H1 (cell line): ENCODE measurements at regions not wholly inside any gene's neighbourhood (a gene's known extent, or its start where the extent isn't known, plus 50 kb on each side); places are given as distances from the start of the nearest gene placed in this dataset.

Experiments used
- CTCF ChIA-PET: fragments of 300-600 bp; sonication (Branson Sonifier 250); formaldehyde crosslinking; loops from one replicate; lab custom pipeline; 2021; ENCODE audit not compliant: partially characterized antibody; lab: Charles Lee
- POLR2A ChIA-PET: fragments of 300-600 bp; sonication (Branson Sonifier 250); formaldehyde crosslinking; loops from one replicate; lab custom pipeline; 2021; ENCODE audit warnings: inconsistent platforms; ENCODE audit not compliant: partially characterized antibody; lab: Charles Lee
- DNase-seq, 2 experiments: peaks; one replicate each; pipeline versions ENCODE4 v3.0.0 to v3.0.0-alpha.2; 2010 to 2022; ENCODE audit warnings: low spot score in 2 of 2, low read depth in 1 of 2, mixed read lengths in 1 of 2
- FAIRE-seq: peaks from 2 replicates; lab custom pipeline; 2011; peaks lifted over from hg19 to GRCh38; lab: Jason Lieb, UNC
- H2AFZ ChIP-seq: 2 replicates; pipeline ENCODE4 v1.8.1; 2012; ENCODE audit warnings: low read length, inconsistent platforms
- H2AK5ac ChIP-seq: 2 replicates; pipeline ENCODE4 v1.6.1; 2013; ENCODE audit warnings: low read depth, low read length
- H2BK120ac ChIP-seq: replicated peaks from 2 replicates; pipeline ENCODE3; 2013; ENCODE audit warnings: low read depth, low read length, inconsistent platforms
- H2BK12ac ChIP-seq: 2 replicates; pipeline ENCODE4 v1.6.1; 2013; ENCODE audit warnings: low read depth, low read length
- H2BK15ac ChIP-seq: 2 replicates; pipeline ENCODE4 v1.6.1; 2013; ENCODE audit warnings: low read length
- H2BK20ac ChIP-seq: 2 replicates; pipeline ENCODE4 v1.6.1; 2013; ENCODE audit warnings: low read length
- H2BK5ac ChIP-seq: 2 replicates; pipeline ENCODE4 v1.6.1; 2013; ENCODE audit warnings: low read depth, low read length
- H3K14ac ChIP-seq: 2 replicates; pipeline ENCODE4 v1.6.1; 2013; ENCODE audit warnings: inconsistent platforms; ENCODE audit not compliant: insufficient read length
- H3K18ac ChIP-seq: 2 replicates; pipeline ENCODE4 v1.6.1; 2013; ENCODE audit warnings: low read length; ENCODE audit errors: extremely low read depth
- H3K23ac ChIP-seq: 2 replicates; pipeline ENCODE4 v1.6.1; 2013; ENCODE audit warnings: inconsistent platforms; ENCODE audit not compliant: insufficient read length
- H3K23me2 ChIP-seq: 2 replicates; pipeline ENCODE4 v1.6.1; 2013; ENCODE audit warnings: low read depth, low read length
- H3K27ac ChIP-seq: 2 replicates; pipeline ENCODE4 v1.6.1; 2011; ENCODE audit warnings: low read depth, low read length, inconsistent platforms
- H3K27me3 ChIP-seq, 4 experiments: replicated peaks in 1 of 4; 1 replicate in 1 of 4; 2 replicates in 3 of 4; pipeline versions ENCODE4 v1.6.1 to v1.8.1; 2011 to 2013; ENCODE audit warnings: low read length in 3 of 4, mild to moderate bottlenecking in 3 of 4, inconsistent platforms in 2 of 4, mixed read lengths in 2 of 4, moderate library complexity in 1 of 4; ENCODE audit not compliant: control insufficient read depth in 3 of 4, insufficient read depth in 3 of 4; ENCODE audit errors: extremely low read depth in 1 of 4
- H3K36me3 ChIP-seq, 4 experiments: 2 replicates each; pipeline versions ENCODE4 v1.6.1 to v1.8.1; 2011 to 2013; ENCODE audit warnings: mild to moderate bottlenecking in 4 of 4, low read length in 3 of 4, moderate library complexity in 2 of 4, control low read depth in 1 of 4, inconsistent platforms in 1 of 4; ENCODE audit not compliant: insufficient read depth in 4 of 4, control insufficient read depth in 2 of 4
- H3K4ac ChIP-seq: replicated peaks from 2 replicates; pipeline ENCODE3; 2013; ENCODE audit warnings: low read length, low read depth, mixed read lengths, inconsistent platforms; ENCODE audit not compliant: insufficient read length
- H3K4me1 ChIP-seq, 4 experiments: replicated peaks in 1 of 4; 1 replicate in 1 of 4; 2 replicates in 3 of 4; pipeline versions ENCODE4 v1.6.1 to v1.8.1; 2011 to 2013; ENCODE audit warnings: low read length in 3 of 4, inconsistent platforms in 2 of 4, mixed read lengths in 1 of 4; ENCODE audit not compliant: insufficient read depth in 4 of 4, control insufficient read depth in 3 of 4
- H3K4me2 ChIP-seq, 2 experiments: 2 replicates each; pipeline versions ENCODE4 v1.6.1 to v1.8.1; 2011 to 2013; ENCODE audit warnings: low read depth in 2 of 2, low read length in 2 of 2, control low read depth in 1 of 2, inconsistent platforms in 1 of 2, mild to moderate bottlenecking in 1 of 2; ENCODE audit not compliant: insufficient read depth in 1 of 2
- H3K4me3 ChIP-seq, 4 experiments: fragments of 200-600, 300-600 bp in 1 of 4; sonication (generic), shearing (Covaris generic), sonication (Bioruptor Twin) in 1 of 4; 2 replicates each; pipeline versions ENCODE4 v1.5.1 to v1.8.1; 2011 to 2016; ENCODE audit warnings: low read length in 4 of 4, low read depth in 3 of 4, control low read depth in 2 of 4, inconsistent platforms in 2 of 4, mild to moderate bottlenecking in 2 of 4, mixed read lengths in 1 of 4, moderate library complexity in 1 of 4; ENCODE audit not compliant: insufficient read depth in 2 of 4; ENCODE audit errors: extremely low read depth in 1 of 4
- H3K56ac ChIP-seq: replicated peaks from 2 replicates; pipeline ENCODE3; 2013; ENCODE audit warnings: low read depth, mild to moderate bottlenecking, mixed read lengths, low read length, inconsistent platforms; ENCODE audit not compliant: insufficient read length
- H3K79me1 ChIP-seq: 2 replicates; pipeline ENCODE4 v1.6.1; 2013; ENCODE audit warnings: low read depth, low read length, control low read depth
- H3K79me2 ChIP-seq, 2 experiments: 2 replicates each; pipeline versions ENCODE4 v1.6.1 to v1.8.1; 2012 to 2013; ENCODE audit warnings: low read length in 2 of 2, mild to moderate bottlenecking in 2 of 2, inconsistent platforms in 1 of 2; ENCODE audit not compliant: insufficient read depth in 2 of 2, control insufficient read depth in 1 of 2
- H3K9ac ChIP-seq, 4 experiments: replicated peaks in 1 of 4; 1 replicate in 1 of 4; 2 replicates in 3 of 4; pipeline versions ENCODE4 v1.6.1 to v1.8.1; 2011 to 2013; ENCODE audit warnings: low read depth in 3 of 4, low read length in 3 of 4, control low read depth in 2 of 4, mild to moderate bottlenecking in 2 of 4, moderate library complexity in 2 of 4, inconsistent platforms in 1 of 4; ENCODE audit errors: extremely low read depth in 1 of 4
- H3K9me3 ChIP-seq, 2 experiments: 2 replicates each; pipeline versions ENCODE4 v1.6.1 to v1.8.1; 2012 to 2013; ENCODE audit warnings: mild to moderate bottlenecking in 2 of 2, moderate library complexity in 2 of 2, control low read depth in 1 of 2, inconsistent platforms in 1 of 2, low read depth in 1 of 2, low read length in 1 of 2, mixed read lengths in 1 of 2; ENCODE audit not compliant: insufficient read depth in 2 of 2
- H4K20me1 ChIP-seq, 2 experiments: replicated peaks in 1 of 2; 2 replicates each; pipeline versions ENCODE3 to v1.8.1; 2011 to 2013; ENCODE audit warnings: inconsistent platforms in 2 of 2, low read length in 2 of 2, mild to moderate bottlenecking in 1 of 2; ENCODE audit not compliant: insufficient read depth in 2 of 2, control insufficient read depth in 1 of 2
- H4K5ac ChIP-seq: 2 replicates; pipeline ENCODE4 v1.6.1; 2013; ENCODE audit warnings: low read length, low read depth, mixed read lengths, inconsistent platforms; ENCODE audit not compliant: insufficient read length
- H4K8ac ChIP-seq: 2 replicates; pipeline ENCODE4 v1.8.0; 2013; ENCODE audit warnings: mild to moderate bottlenecking, moderate library complexity, low read length, inconsistent platforms; ENCODE audit not compliant: insufficient read depth; ENCODE audit errors: extremely low read depth
- H4K91ac ChIP-seq: replicated peaks from 2 replicates; pipeline ENCODE3; 2013; ENCODE audit warnings: low read length, mixed read lengths, inconsistent platforms; ENCODE audit not compliant: insufficient read length
- CBX5 ChIP-seq: fragments of 300-800, 300-1000 bp; sonication (generic); IDR thresholded peaks from 2 replicates; pipeline ENCODE4 v1.7.1; 2016; ENCODE audit warnings: antibody characterized with exemption, low read length, low read depth
- FOSL1 ChIP-seq: IDR thresholded peaks from 2 replicates; pipeline ENCODE4 v1.6.1; 2011; ENCODE audit warnings: mild to moderate bottlenecking, low read depth, low read length, moderate library complexity; ENCODE audit not compliant: insufficient read depth
- HDAC6 ChIP-seq: IDR thresholded peaks from one replicate; pipeline ENCODE4 v1.7.1; 2012; ENCODE audit warnings: low read depth, mild to moderate bottlenecking, inconsistent platforms, low read length, moderate library complexity
- POU5F1 ChIP-seq: IDR thresholded peaks from 2 replicates; pipeline ENCODE4 v1.6.1; 2011; ENCODE audit warnings: low read depth, mild to moderate bottlenecking, low read length, moderate library complexity
- RXRA ChIP-seq: IDR thresholded peaks from 2 replicates; pipeline ENCODE4 v1.6.1; 2011; ENCODE audit warnings: low read depth, mild to moderate bottlenecking, low read length, moderate library complexity; ENCODE audit not compliant: insufficient read depth
- SAP30 ChIP-seq: fragments of 300-600 bp; sonication (generic); IDR thresholded peaks from 2 replicates; pipeline ENCODE4 v1.7.1; 2012; ENCODE audit warnings: low read length, moderate library complexity, mild to moderate bottlenecking, inconsistent platforms; ENCODE audit not compliant: insufficient read depth, insufficient replicate concordance
- SIRT6 ChIP-seq: IDR thresholded peaks from one replicate; pipeline ENCODE4 v1.7.1; 2012; ENCODE audit warnings: low read length, inconsistent platforms
- SP4 ChIP-seq: IDR thresholded peaks from 2 replicates; pipeline ENCODE4 v1.6.1; 2012; ENCODE audit warnings: low read length, inconsistent platforms
- TAF7 ChIP-seq: optimal IDR thresholded peaks from 2 replicates; pipeline ENCODE3; 2011; ENCODE audit warnings: low read depth, mild to moderate bottlenecking, inconsistent platforms, low read length, moderate library complexity, borderline replicate concordance
- WGBS, 2 experiments: shearing (Covaris generic) in 1 of 2; methylation state at CpG; one replicate each; pipeline versions ENCODE4 v1.1.6 to v1.1.7; 2013 to 2015; ENCODE audit warnings: low lambda C conversion rate in 2 of 2, mixed read lengths in 2 of 2, inconsistent platforms in 1 of 2, low coverage in 1 of 2, missing lambda C conversion rate in 1 of 2; ENCODE audit not compliant: insufficient replicate concordance in 2 of 2, insufficient coverage in 1 of 2, insufficient read length in 1 of 2; ENCODE audit errors: extremely low coverage in 1 of 2, missing lambda C conversion rate in 1 of 2; 5-methylcytosine and 5-hydroxymethylcytosine counted together
- TF ChIP-seq, protein P1 (sequence below), 3 experiments: IDR thresholded peaks; 1 replicate in 2 of 3; 2 replicates in 1 of 3; pipeline versions ENCODE4 v1.5.1 to v1.6.1; 2011; ENCODE audit warnings: low read length in 3 of 3, mild to moderate bottlenecking in 3 of 3, inconsistent platforms in 2 of 3, low read depth in 1 of 3, moderate library complexity in 1 of 3; ENCODE audit not compliant: insufficient read depth in 1 of 3; ENCODE audit errors: control extremely low read depth in 1 of 3
- TF ChIP-seq, protein P2 (sequence below): IDR thresholded peaks from 2 replicates; pipeline ENCODE4 v1.6.1; 2012; ENCODE audit warnings: inconsistent platforms

DNA sequence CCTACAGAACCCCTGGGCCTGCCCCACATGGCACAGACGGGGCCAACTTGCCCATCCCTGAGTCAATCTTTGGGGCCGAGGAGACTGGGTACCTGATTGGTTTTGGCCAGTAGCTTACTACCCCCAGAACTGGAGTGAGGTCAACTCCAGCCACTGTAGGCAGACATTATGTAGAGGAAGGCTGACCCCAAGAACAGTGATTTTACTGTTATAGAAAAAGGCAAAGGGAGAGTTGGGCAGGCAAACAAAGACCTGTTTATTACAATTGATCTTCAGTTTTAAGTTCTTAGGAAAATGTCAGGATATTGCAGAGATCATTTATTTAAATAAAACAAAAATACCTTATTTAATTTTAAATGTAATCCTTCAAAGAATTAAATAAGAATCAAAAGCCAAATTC is 653.8 kb downstream of the NPHP4 start:
- no peaks in the 10 kb centered on the region for H4K20me1 ChIP-seq
- no peak overlapping the region for H4K91ac ChIP-seq
- no peak overlapping the region for H2BK12ac ChIP-seq
- no peak overlapping the region for H3K4me2 ChIP-seq
- H2BK15ac ChIP-seq, result no peak overlapping the region
- ChIA-PET POLR2A (no interaction called here), CTCF (interaction anchor here (1.1 to 1.9 kb wide), 3 partner anchors 41 to 109 kb away, joined by 3 to 6 read pairs (median 4); no protein-coding TSS in a partner anchor)
- H3K9ac ChIP-seq, result no peak overlapping the region
- no peak overlapping the region for H3K4me3 ChIP-seq
- H3K4me1 ChIP-seq, result no peaks in the 10 kb centered on the region
- WGBS, 2 experiments, result 92% methylated on average over 2 of the region's 2 CpGs; no CpG with 5 or more reads in 1 of the 2 experiments
- no peaks in the 10 kb centered on the region for H3K79me1 ChIP-seq
- H3K9me3 ChIP-seq, result 0 out of 4 replicates have a peak, but pooled peaks cover 0 to 4% of the 10 kb centered on the region in 2 experiments
- no peak overlapping the region for H2BK120ac ChIP-seq
- no peak overlapping the region for H4K5ac ChIP-seq
- no peak overlapping the region for H3K18ac ChIP-seq
- no peak overlapping the region for H2BK5ac ChIP-seq
- H3K27ac ChIP-seq, result no peak overlapping the region
- no peak overlapping the region for H3K14ac ChIP-seq
- FAIRE-seq (no peak), DNase-seq (no peak)
- H3K4ac ChIP-seq, result no peak overlapping the region
- no peaks in the 10 kb centered on the region for H3K23me2 ChIP-seq
- H4K8ac ChIP-seq, result no peak overlapping the region
- no peak overlapping the region for H2AFZ ChIP-seq
- no peaks in the 10 kb centered on the region for H3K36me3 ChIP-seq
- no peak overlapping the region for H3K23ac ChIP-seq
- H3K79me2 ChIP-seq, result no peaks in the 10 kb centered on the region
- no peak overlapping the region for H2AK5ac ChIP-seq
- no peak overlapping the region for H2BK20ac ChIP-seq
- no peak overlapping the region for H3K56ac ChIP-seq
- no peaks in the 10 kb centered on the region; a peak in 1 of 7 replicates for H3K27me3 ChIP-seq
- TF ChIP-seq HDAC6 (no peak), SIRT6 (no peak), POU5F1 (no peak), RXRA (no peak), FOSL1 (no peak), TAF7 (no peak), SP4 (no peak), SAP30 (no peak), CBX5 (no peak)
- TF ChIP-seq, protein P1, sequence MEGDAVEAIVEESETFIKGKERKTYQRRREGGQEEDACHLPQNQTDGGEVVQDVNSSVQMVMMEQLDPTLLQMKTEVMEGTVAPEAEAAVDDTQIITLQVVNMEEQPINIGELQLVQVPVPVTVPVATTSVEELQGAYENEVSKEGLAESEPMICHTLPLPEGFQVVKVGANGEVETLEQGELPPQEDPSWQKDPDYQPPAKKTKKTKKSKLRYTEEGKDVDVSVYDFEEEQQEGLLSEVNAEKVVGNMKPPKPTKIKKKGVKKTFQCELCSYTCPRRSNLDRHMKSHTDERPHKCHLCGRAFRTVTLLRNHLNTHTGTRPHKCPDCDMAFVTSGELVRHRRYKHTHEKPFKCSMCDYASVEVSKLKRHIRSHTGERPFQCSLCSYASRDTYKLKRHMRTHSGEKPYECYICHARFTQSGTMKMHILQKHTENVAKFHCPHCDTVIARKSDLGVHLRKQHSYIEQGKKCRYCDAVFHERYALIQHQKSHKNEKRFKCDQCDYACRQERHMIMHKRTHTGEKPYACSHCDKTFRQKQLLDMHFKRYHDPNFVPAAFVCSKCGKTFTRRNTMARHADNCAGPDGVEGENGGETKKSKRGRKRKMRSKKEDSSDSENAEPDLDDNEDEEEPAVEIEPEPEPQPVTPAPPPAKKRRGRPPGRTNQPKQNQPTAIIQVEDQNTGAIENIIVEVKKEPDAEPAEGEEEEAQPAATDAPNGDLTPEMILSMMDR (IDR thresholded peaks at IDR 0.05; ENCODE audit: control extremely low read depth in 1 of 3, insufficient read depth in 1 of 3, low read depth in 1 of 3, low read length in 3 of 3), result no peak
- TF ChIP-seq, protein P2, sequence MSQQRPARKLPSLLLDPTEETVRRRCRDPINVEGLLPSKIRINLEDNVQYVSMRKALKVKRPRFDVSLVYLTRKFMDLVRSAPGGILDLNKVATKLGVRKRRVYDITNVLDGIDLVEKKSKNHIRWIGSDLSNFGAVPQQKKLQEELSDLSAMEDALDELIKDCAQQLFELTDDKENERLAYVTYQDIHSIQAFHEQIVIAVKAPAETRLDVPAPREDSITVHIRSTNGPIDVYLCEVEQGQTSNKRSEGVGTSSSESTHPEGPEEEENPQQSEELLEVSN, result no peak
